Activated B cell treated with CpG ODN at 0.5 μM for 24 hours (primary cell): ENCODE measurements at regions not wholly inside any gene's neighbourhood (a gene's known extent, or its start where the extent isn't known, plus 50 kb on each side); places are given as distances from the start of the nearest gene placed in this dataset.

ENCODE experiments used
- ATAC-seq: fragments of 200-7000 bp; cut with Tn5 transposase; one replicate; pipeline ENCODE4 v1.10.0; 2021; ENCODE audit warnings: low read depth, mild to moderate bottlenecking, moderate library complexity
- CTCF ChIA-PET: fragments of 350-600 bp; sonication (Branson Sonifier 250); formaldehyde crosslinking; loops from one replicate; lab custom pipeline; 2021; ENCODE audit warnings: antibody characterized with exemption; lab: Charles Lee
- POLR2A ChIA-PET: fragments of 350-600 bp; sonication (Branson Sonifier 250); formaldehyde crosslinking; loops from one replicate; lab custom pipeline; 2021; ENCODE audit warnings: antibody characterized with exemption; lab: Charles Lee
- DNase-seq: peaks from one replicate; pipeline ENCODE4 v3.0.0; 2022
- H3K27ac Mint-ChIP-seq: one replicate; pipeline ENCODE4 v1.8.0; 2020; ENCODE audit warnings: mixed read lengths
- H3K27me3 Mint-ChIP-seq: one replicate; pipeline ENCODE4 v1.8.0; 2021; ENCODE audit warnings: mixed read lengths
- H3K36me3 Mint-ChIP-seq: one replicate; pipeline ENCODE4 v1.8.0; 2021; ENCODE audit warnings: low read depth, mixed read lengths
- H3K4me1 Mint-ChIP-seq: one replicate; pipeline ENCODE4 v1.8.0; 2021; ENCODE audit warnings: mixed read lengths
- H3K4me3 Mint-ChIP-seq: one replicate; pipeline ENCODE4 v1.8.0; 2020; ENCODE audit warnings: mild to moderate bottlenecking, mixed read lengths
- H3K9me3 Mint-ChIP-seq: one replicate; pipeline ENCODE4 v1.8.0; 2020; ENCODE audit warnings: mixed read lengths
- intact Hi-C: fragments of 100-400 bp; cut with micrococcal nuclease; formaldehyde crosslinking; loops from one replicate; pipeline ENCODE4 v1.15.1; 2024
- TF ChIP-seq, protein P1 (sequence below): fragments of 200-600 bp; IDR thresholded peaks from one replicate; pipeline ENCODE4 v1.8.0; 2022; ENCODE audit warnings: antibody characterized with exemption, mild to moderate bottlenecking

DNA sequence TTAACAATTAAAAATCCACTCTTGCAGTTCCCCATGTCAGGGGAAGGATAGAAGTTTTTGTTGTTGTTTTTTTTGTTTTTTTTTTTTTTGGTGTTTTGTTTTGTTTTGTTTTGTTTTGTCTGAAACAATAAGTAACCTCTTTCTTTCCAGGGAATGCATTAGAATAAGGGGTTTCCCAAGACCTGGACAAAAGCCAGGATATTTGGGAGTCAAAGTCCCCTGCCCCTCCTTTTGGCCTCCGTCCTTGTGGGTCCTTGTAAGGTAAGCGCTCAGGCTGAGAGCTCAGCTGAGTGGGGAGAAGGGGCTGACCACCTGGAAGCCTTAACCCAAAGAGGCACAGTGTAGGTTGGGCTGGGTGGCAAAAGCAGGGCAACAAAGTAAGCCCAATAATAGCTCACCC is 515.4 kb downstream of the SOX6 start:
- POLR2A ChIA-PET = no interaction called here
- Mint-ChIP-seq H3K4me3 (no peak overlapping the region), H3K9me3 (no peaks in the 10 kb centered on the region), H3K27ac (no peak overlapping the region), H3K27me3 (no peaks in the 10 kb centered on the region), H3K36me3 (no peaks in the 10 kb centered on the region), H3K4me1 (no peaks in the 10 kb centered on the region)
- TF ChIP-seq, protein P1, sequence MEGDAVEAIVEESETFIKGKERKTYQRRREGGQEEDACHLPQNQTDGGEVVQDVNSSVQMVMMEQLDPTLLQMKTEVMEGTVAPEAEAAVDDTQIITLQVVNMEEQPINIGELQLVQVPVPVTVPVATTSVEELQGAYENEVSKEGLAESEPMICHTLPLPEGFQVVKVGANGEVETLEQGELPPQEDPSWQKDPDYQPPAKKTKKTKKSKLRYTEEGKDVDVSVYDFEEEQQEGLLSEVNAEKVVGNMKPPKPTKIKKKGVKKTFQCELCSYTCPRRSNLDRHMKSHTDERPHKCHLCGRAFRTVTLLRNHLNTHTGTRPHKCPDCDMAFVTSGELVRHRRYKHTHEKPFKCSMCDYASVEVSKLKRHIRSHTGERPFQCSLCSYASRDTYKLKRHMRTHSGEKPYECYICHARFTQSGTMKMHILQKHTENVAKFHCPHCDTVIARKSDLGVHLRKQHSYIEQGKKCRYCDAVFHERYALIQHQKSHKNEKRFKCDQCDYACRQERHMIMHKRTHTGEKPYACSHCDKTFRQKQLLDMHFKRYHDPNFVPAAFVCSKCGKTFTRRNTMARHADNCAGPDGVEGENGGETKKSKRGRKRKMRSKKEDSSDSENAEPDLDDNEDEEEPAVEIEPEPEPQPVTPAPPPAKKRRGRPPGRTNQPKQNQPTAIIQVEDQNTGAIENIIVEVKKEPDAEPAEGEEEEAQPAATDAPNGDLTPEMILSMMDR = no peak
- intact Hi-C loops = no loop called here
- CTCF ChIA-PET = no interaction called here
- no peak for DNase-seq
- no peak for ATAC-seq

DNA sequence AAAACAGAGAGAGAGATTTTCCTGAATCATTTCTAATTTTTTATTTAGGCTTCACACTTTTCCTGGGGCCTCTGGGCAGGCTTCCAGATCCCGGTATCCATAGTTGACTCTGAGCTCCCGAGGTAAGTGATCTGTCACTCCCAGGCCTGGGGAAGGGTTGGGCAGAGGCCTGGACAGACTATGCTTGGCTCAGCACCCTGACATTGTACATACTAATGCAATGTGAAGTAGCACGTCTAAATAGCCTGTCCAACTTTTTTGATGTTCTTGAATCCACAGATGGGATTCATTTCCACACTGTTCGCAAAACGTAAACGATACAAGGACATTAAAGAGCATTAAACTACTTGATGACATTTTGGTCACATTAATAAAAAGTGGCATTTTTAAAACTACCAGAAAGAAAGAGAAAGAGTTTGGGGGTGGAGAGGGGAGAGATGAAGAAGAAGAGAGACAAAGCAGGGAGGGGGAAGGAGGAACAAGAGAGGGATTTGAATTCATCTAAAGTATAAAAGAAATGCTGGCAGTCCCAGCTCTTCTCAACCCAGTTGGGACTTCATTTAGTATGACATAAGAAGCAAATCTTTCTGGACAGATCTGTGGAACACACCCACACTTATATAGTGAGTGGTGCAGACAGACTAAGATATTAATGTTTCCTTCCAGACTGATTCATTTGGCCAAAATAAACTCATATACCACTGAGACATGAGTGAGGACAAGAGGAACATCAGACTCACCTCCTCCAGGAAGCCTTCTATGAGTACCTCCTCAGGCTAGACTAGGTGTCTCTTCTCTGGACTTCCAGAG is 514.2 kb downstream of the SOX6 start:
- no peaks in the 10 kb centered on the region for H3K27me3 Mint-ChIP-seq
- H3K27ac Mint-ChIP-seq = no peak overlapping the region
- TF ChIP-seq, protein P1 = no peak
- CTCF ChIA-PET = no interaction called here
- no peaks in the 10 kb centered on the region for H3K36me3 Mint-ChIP-seq
- intact Hi-C loops = no loop called here
- no peak for DNase-seq
- H3K4me3 Mint-ChIP-seq = no peak overlapping the region
- no peaks in the 10 kb centered on the region for H3K9me3 Mint-ChIP-seq
- no peak for ATAC-seq
- POLR2A ChIA-PET = no interaction called here
- H3K4me1 Mint-ChIP-seq = no peaks in the 10 kb centered on the region

DNA sequence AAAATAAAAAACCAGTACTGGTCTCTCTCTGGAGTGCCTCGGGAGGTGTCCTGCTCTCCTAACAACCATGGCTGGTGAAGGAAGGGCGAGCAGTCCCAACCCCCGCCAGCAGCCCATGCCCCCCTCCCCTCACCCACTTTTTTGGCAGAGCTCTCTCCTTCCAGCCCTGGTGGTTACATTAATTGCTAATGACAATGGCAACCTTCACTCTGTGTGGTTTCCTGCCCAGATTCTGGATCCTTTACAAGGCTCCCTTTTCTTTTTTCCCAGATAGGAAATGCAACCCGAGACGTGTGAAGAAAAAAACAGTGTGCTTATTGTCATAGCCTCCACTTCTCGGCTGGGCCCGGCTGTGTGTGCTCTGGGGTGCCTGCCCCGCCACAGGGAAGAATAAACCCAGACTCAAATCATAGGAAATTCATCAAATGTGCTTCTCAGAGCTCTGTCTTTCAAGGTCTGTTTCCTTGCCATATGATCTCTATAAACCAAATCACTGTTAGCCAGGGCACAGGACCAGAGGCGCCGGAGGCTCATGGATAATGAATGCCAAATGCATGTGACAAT is 513.0 kb downstream of the SOX6 start:
- intact Hi-C loops = no loop called here
- CTCF ChIA-PET = no interaction called here
- no peaks in the 10 kb centered on the region for H3K4me1 Mint-ChIP-seq

DNA sequence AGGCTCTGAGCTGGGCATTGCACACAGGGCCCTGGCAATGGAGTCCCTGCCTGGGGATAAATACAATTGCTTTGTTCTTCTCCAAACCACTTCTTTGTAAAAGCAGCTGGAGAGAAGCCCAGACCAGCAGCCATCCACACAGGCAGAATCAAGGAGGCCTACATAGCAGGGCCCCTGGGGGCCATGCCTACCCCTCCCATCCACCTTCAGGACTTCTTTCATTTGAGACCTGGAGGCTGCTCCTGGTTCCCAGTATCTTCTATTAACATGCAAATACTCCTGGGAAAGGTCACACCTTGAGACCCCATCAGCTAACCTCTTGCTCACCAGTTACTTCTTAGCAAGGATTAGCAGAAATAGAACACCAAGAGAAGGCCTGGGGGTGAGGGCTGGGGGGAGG is 511.1 kb downstream of the SOX6 start:
- ATAC-seq (no peak), DNase-seq (no peak)
- ChIA-PET POLR2A (no interaction called here), CTCF (no interaction called here)
- Mint-ChIP-seq H3K4me1 (no peaks in the 10 kb centered on the region), H3K9me3 (no peaks in the 10 kb centered on the region), H3K27me3 (no peaks in the 10 kb centered on the region), H3K4me3 (no peak overlapping the region), H3K27ac (no peak overlapping the region), H3K36me3 (no peaks in the 10 kb centered on the region)
- TF ChIP-seq, protein P1 = no peak
- intact Hi-C loops = no loop called here

More for the DNA sequence above, 513.0 kb downstream of the SOX6 start:
- ATAC-seq (no peak), DNase-seq (no peak)
- POLR2A ChIA-PET = no interaction called here
- Mint-ChIP-seq H3K36me3 (no peaks in the 10 kb centered on the region), H3K4me3 (no peak overlapping the region), H3K27me3 (no peaks in the 10 kb centered on the region), H3K27ac (no peak overlapping the region), H3K9me3 (no peaks in the 10 kb centered on the region)
- TF ChIP-seq, protein P1 = no peak

DNA sequence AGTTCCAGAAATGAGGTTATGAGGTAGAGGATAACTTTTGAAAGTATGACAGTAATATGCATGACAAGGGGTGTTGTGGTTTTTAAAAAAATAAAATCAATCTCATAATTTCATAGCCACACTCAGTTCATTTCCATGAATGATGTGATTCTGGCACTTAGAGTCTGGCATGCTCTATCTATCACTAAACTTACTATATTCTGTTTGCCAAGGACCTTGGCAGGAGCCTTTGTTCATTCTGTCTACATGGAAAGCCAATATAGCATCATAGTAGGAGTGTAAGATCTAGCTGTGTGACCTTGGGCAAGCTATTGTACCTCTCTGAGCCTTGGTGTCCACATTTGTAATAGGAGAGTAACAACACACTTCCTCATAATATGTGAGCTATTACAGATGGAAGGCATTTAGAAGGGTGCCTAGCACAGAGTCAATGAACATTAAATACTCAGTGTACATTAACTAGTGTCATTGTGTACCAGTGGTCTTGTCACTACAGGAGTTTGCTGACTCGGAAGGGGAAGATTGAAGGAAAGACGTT is 507.6 kb downstream of the SOX6 start:
- TF ChIP-seq, protein P1 = no peak
- POLR2A ChIA-PET = no interaction called here

More for the DNA sequence above, 507.6 kb downstream of the SOX6 start:
- Mint-ChIP-seq H3K27ac (no peak overlapping the region), H3K4me3 (no peak overlapping the region), H3K4me1 (no peaks in the 10 kb centered on the region), H3K9me3 (no peaks in the 10 kb centered on the region), H3K27me3 (no peaks in the 10 kb centered on the region), H3K36me3 (no peaks in the 10 kb centered on the region)
- CTCF ChIA-PET = no interaction called here
- no peak for ATAC-seq
- intact Hi-C loops = no loop called here
- DNase-seq = no peak
